Colonic mucosa (tissue), 4 donors: ENCODE measurements at regions not wholly inside any gene's neighbourhood (a gene's known extent, or its start where the extent isn't known, plus 50 kb on each side); places are given as distances from the start of the nearest gene placed in this dataset.

Source experiments
- DNase-seq: peaks from one replicate; pipeline ENCODE4 v3.0.0-alpha.2; 2020
- H3K27ac ChIP-seq: fragments of 200-600 bp; one replicate; pipeline ENCODE4 v1.8.0; 2021
- H3K27me3 ChIP-seq: fragments of 200-600 bp; one replicate; pipeline ENCODE4 v1.8.0; 2021
- H3K36me3 ChIP-seq: fragments of 200-600 bp; one replicate; pipeline ENCODE4 v1.8.0; 2021
- H3K4me1 ChIP-seq: fragments of 200-600 bp; one replicate; pipeline ENCODE4 v1.8.0; 2021; ENCODE audit warnings: mild to moderate bottlenecking
- H3K4me3 ChIP-seq: fragments of 200-600 bp; one replicate; pipeline ENCODE4 v1.8.0; 2021
- H3K9ac ChIP-seq, 2 donors: one replicate each; pipeline ENCODE4 v1.7.0; 2013; ENCODE audit warnings: control low read depth in 2 of 2, low read depth in 2 of 2, low read length in 2 of 2
- H3K9me3 ChIP-seq: fragments of 200-600 bp; one replicate; pipeline ENCODE4 v1.8.0; 2021
- CTCF ChIP-seq: fragments of 200-600 bp; IDR thresholded peaks from one replicate; pipeline ENCODE4 v1.8.0; 2022; ENCODE audit warnings: antibody characterized with exemption, mild to moderate bottlenecking
- intact Hi-C: fragments of 100-400 bp; cut with DNase I; formaldehyde crosslinking; loops from one replicate; pipeline ENCODE4 v1.14.1; 2022
- donor health status: healthy.
- donor health status: DM: no; HTN: no; CAD: no.
- donor health status: DM: no; HTN: no; CAD: no.

GRCh38 chr3:140766465-140766864 is 88.6 kb downstream of the TRIM42 start:
- Histone ChIP-seq H3K36me3 (no peaks in the 10 kb centered on the region), H3K9ac (no peak overlapping the region), H3K4me3 (no peak overlapping the region), H3K4me1 (no peaks in the 10 kb centered on the region), H3K27ac (no peak overlapping the region), H3K9me3 (no peaks in the 10 kb centered on the region), H3K27me3 (no peaks in the 10 kb centered on the region)
- DNase-seq = no peak
- intact Hi-C loops = no loop called here
- TF ChIP-seq CTCF = no peak

- H3K4me3 ChIP-seq = no peak overlapping the region
Measured at GRCh38 chr3:140767566-140767965, 89.7 kb downstream of the TRIM42 start.

GRCh38 chr3:140768941-140769340 is 91.1 kb downstream of the TRIM42 start:
- H3K9me3 ChIP-seq = no peaks in the 10 kb centered on the region
- intact Hi-C loops = no loop called here
- H3K9ac ChIP-seq = no peak overlapping the region
- no peaks in the 10 kb centered on the region for H3K27me3 ChIP-seq
- H3K4me3 ChIP-seq = no peak overlapping the region
- no peaks in the 10 kb centered on the region for H3K4me1 ChIP-seq
- no peak for TF ChIP-seq CTCF
- no peak for DNase-seq
- H3K36me3 ChIP-seq = no peaks in the 10 kb centered on the region
- H3K27ac ChIP-seq = no peak overlapping the region

More at GRCh38 chr3:140767566-140767965, 89.7 kb downstream of the TRIM42 start:
- no peaks in the 10 kb centered on the region for H3K36me3 ChIP-seq
- no peak for TF ChIP-seq CTCF
- H3K27me3 ChIP-seq = no peaks in the 10 kb centered on the region
- no peaks in the 10 kb centered on the region for H3K9me3 ChIP-seq
- DNase-seq = no peak
- H3K4me1 ChIP-seq = no peaks in the 10 kb centered on the region
- intact Hi-C loops = no loop called here
- no peak overlapping the region for H3K27ac ChIP-seq
- no peak overlapping the region for H3K9ac ChIP-seq

- Histone ChIP-seq H3K4me1 (no peaks in the 10 kb centered on the region), H3K4me3 (no peak overlapping the region), H3K9ac (no peak overlapping the region), H3K27ac (no peak overlapping the region), H3K9me3 (no peaks in the 10 kb centered on the region), H3K27me3 (no peaks in the 10 kb centered on the region), H3K36me3 (no peaks in the 10 kb centered on the region)
- DNase-seq = no peak
- TF ChIP-seq CTCF = no peak
- intact Hi-C loops = no loop called here
Measured at GRCh38 chr3:140769951-140770350, 92.1 kb downstream of the TRIM42 start.

GRCh38 chr3:140770977-140771667 is 93.3 kb downstream of the TRIM42 start:
- Histone ChIP-seq H3K4me1 (no peaks in the 10 kb centered on the region), H3K36me3 (no peaks in the 10 kb centered on the region), H3K4me3 (no peak overlapping the region), H3K27ac (no peak overlapping the region), H3K27me3 (no peaks in the 10 kb centered on the region), H3K9ac (no peak overlapping the region), H3K9me3 (no peaks in the 10 kb centered on the region)
- no peak for DNase-seq
- intact Hi-C loops = no loop called here
- TF ChIP-seq CTCF = no peak
